ENCODE measurements at regions not wholly inside any gene's neighbourhood (a gene's known extent, or its start where the extent isn't known, plus 50 kb on each side); places are given as distances from the start of the nearest gene placed in this dataset.
"Not testable (repeated sequence)": the region's sequence is repeated elsewhere in the genome, so short reads cannot be mapped to it uniquely, and the experiment has no call there.

- DNase-seq: no peak
These were observed 306.3 kb upstream of the PPARGC1A start for GRCh38 chr4:24195991-24196736.

- no peak for DNase-seq
These were observed 302.3 kb upstream of the PPARGC1A start for GRCh38 chr4:24192018-24192641.

- DNase-seq: no peak
These were observed 301.2 kb upstream of the PPARGC1A start for GRCh38 chr4:24190761-24191695.

- DNase-seq: no peak
These were observed 298.6 kb upstream of the PPARGC1A start for GRCh38 chr4:24188459-24188858.

- no peak for DNase-seq
These were observed 296.6 kb upstream of the PPARGC1A start for GRCh38 chr4:24186466-24186865.

GRCh38 chr4:24181005-24181404 lies 291.2 kb upstream of the PPARGC1A start:
- no peak for DNase-seq

- no peak for DNase-seq
These were observed 290.7 kb upstream of the PPARGC1A start for GRCh38 chr4:24180586-24180985.

GRCh38 chr4:24179201-24179840 lies 289.5 kb upstream of the PPARGC1A start:
- DNase-seq: no peak

- DNase-seq: not testable (repeated sequence)
These were observed 287.6 kb upstream of the PPARGC1A start for GRCh38 chr4:24177443-24177842.

- DNase-seq: no peak
These were observed 285.9 kb upstream of the PPARGC1A start for GRCh38 chr4:24175707-24176106.

- DNase-seq: no peak
These were observed 284.8 kb upstream of the PPARGC1A start for GRCh38 chr4:24174602-24175001.

- no peak for DNase-seq
These were observed 282.6 kb upstream of the PPARGC1A start for GRCh38 chr4:24172406-24172805.

- DNase-seq: no peak
These were observed 280.1 kb upstream of the PPARGC1A start for GRCh38 chr4:24169956-24170355.

GRCh38 chr4:24168658-24169057 lies 278.8 kb upstream of the PPARGC1A start:
- no peak for DNase-seq

- no peak for DNase-seq
These were observed 276.7 kb upstream of the PPARGC1A start for GRCh38 chr4:24166501-24166900.

- no peak for DNase-seq
These were observed 274.9 kb upstream of the PPARGC1A start for GRCh38 chr4:24164797-24165196.

GRCh38 chr4:24164054-24164693 lies 274.3 kb upstream of the PPARGC1A start:
- DNase-seq: no peak

GRCh38 chr4:24163314-24163713 lies 273.5 kb upstream of the PPARGC1A start:
- no peak for DNase-seq

- no peak for DNase-seq
These were observed 270.5 kb upstream of the PPARGC1A start for GRCh38 chr4:24160358-24160757.

GRCh38 chr4:24158031-24158430 lies 268.2 kb upstream of the PPARGC1A start:
- DNase-seq: no peak

- no peak for DNase-seq
These were observed 260.2 kb upstream of the PPARGC1A start for GRCh38 chr4:24150034-24150433.

- DNase-seq: no peak
These were observed 256.3 kb upstream of the PPARGC1A start for GRCh38 chr4:24146127-24146526.

- no peak for DNase-seq
These were observed 255.7 kb upstream of the PPARGC1A start for GRCh38 chr4:24145591-24145990.

Measured in RPMI8226 (cell line).